ENCODE measurements at regions not wholly inside any gene's neighbourhood (a gene's known extent, or its start where the extent isn't known, plus 50 kb on each side); places are given as distances from the start of the nearest gene placed in this dataset.

- Mint-ChIP-seq H3K4me3 (no peak overlapping the region), H3K27me3 (peaks cover 0 to 2% of the 10 kb centered on the region in 2 donors), H3K27ac (no peak overlapping the region), H3K4me1 (ENCODE audit: low read depth in 2 of 2) (no peaks in the 10 kb centered on the region), H3K36me3 (no peaks in the 10 kb centered on the region), H3K9me3 (peaks cover 3% of the 10 kb centered on the region)
- ATAC-seq (no peak), DNase-seq (ENCODE audit: low spot score) (no peak)
These were observed 427.9 kb upstream of the SPANXN1 start for GRCh38 chrX:144819406-144819805.

DNA sequence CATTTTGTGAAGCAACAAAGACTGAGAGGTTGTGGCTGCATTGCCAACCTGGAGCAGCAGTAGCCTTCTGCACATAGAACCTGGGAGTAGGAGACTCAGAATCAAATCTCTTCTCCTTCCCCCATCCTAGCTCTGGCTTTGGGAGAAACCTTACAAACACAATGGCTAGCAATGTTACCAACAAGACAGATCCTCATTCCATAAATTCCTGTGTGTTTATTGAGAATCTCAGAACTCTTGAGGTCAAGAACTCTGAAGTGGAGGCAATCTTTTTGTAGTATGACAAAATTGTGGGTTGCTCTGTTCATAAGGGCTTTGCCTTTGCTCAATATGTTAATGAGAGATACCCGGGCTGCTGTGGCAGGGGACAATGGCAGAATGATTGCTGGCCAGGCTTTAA, 406.7 kb upstream of the SPANXN1 start:
- Mint-ChIP-seq H3K9me3 (peaks cover 9% of the 10 kb centered on the region), H3K36me3 (peaks cover 5% of the 10 kb centered on the region), H3K27me3 (no peaks in the 10 kb centered on the region), H3K27ac (no peak overlapping the region), H3K4me3 (no peak overlapping the region), H3K4me1 (ENCODE audit: low read depth in 2 of 2) (no peaks in the 10 kb centered on the region)
- no peak for DNase-seq (ENCODE audit: low spot score)
- ATAC-seq: no peak

- H3K27ac Mint-ChIP-seq: no peak overlapping the region
- DNase-seq (ENCODE audit: low spot score) (no peak), ATAC-seq (peak in 1 of 2 donors; percentile 63)
- H3K4me1 Mint-ChIP-seq (ENCODE audit: low read depth in 2 of 2): peaks cover 0 to 4% of the 10 kb centered on the region in 2 donors
- H3K4me3 Mint-ChIP-seq: no peak overlapping the region
- peaks cover 8% of the 10 kb centered on the region for H3K9me3 Mint-ChIP-seq
- peaks cover 0 to 3% of the 10 kb centered on the region in 2 donors for H3K27me3 Mint-ChIP-seq
- H3K36me3 Mint-ChIP-seq: peaks cover 6% of the 10 kb centered on the region
These were observed 398.2 kb upstream of the SPANXN1 start for GRCh38 chrX:144849141-144849540.

DNA sequence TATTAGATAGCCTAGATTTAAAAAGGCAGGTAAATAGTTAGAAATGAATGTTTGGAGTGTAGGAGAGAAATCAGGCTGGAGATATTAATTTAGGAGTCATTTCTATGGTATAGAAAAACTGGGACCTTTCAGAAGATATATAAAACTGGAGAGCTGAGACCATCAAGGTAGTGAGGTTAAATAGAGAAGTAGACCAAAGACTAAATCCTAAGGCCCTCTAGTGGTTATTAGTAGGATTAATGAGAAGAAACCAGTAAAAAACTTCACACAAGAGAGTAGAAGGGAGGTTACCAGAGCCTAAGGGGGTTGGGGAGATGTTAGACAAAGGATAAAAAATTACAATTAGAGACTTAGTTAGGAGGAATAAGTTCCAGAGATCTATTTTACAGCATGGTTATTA, 351.0 kb upstream of the SPANXN1 start:
- no peaks in the 10 kb centered on the region for H3K27me3 Mint-ChIP-seq
- no peak for DNase-seq (ENCODE audit: low spot score)
- no peak for ATAC-seq
- peaks cover 5% of the 10 kb centered on the region for H3K36me3 Mint-ChIP-seq
- no peaks in the 10 kb centered on the region for H3K4me1 Mint-ChIP-seq (ENCODE audit: low read depth in 2 of 2)
- no peak overlapping the region for H3K27ac Mint-ChIP-seq
- peaks cover 7% of the 10 kb centered on the region for H3K9me3 Mint-ChIP-seq
- no peak overlapping the region for H3K4me3 Mint-ChIP-seq

DNA sequence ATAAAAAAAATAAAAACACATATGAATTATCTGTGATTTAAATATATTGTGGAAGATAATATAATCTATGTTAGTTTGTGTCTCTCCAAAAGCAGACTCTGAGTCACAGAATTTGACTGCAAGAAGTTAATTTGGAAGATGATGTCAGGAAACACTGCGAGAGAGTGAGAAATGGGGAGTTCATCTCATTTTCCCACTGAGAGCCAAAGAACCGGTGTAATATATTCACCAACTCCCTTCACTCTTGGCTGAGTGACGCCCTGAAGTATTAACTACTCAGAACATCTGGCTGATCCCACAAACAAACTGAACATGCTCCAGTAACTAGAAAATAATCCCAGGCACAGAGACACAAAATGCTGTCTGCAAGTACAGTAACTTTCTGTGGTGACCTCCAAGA, 345.8 kb upstream of the SPANXN1 start:
- H3K9me3 Mint-ChIP-seq: no peaks in the 10 kb centered on the region
- no peak overlapping the region for H3K27ac Mint-ChIP-seq
- no peak overlapping the region for H3K4me3 Mint-ChIP-seq
- DNase-seq (ENCODE audit: low spot score): no peak
- H3K4me1 Mint-ChIP-seq (ENCODE audit: low read depth in 2 of 2): no peaks in the 10 kb centered on the region
- H3K36me3 Mint-ChIP-seq: peaks cover 5% of the 10 kb centered on the region
- no peak for ATAC-seq
- no peaks in the 10 kb centered on the region for H3K27me3 Mint-ChIP-seq

DNA sequence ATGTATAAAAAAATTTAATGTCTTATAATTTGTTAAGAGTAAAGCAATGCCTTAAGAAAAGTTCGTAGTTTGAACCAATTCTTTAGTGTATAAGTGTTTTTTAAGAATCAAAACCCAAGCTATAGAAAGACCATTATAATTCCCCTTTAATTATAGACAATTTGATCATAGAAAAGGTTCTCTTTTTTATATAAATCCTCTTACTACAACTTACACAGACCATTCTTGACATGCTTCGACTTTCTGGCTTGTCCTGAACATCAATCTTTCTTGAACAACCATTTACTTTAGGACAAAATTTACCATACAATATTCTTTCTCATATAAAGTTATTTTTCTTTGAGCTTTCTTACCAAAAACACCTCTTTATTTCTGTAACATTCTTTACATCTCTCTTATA, 330.5 kb upstream of the SPANXN1 start:
- H3K4me1 Mint-ChIP-seq (ENCODE audit: low read depth in 2 of 2): no peaks in the 10 kb centered on the region
- H3K9me3 Mint-ChIP-seq: no peaks in the 10 kb centered on the region
- no peaks in the 10 kb centered on the region for H3K36me3 Mint-ChIP-seq
- H3K27ac Mint-ChIP-seq: no peak overlapping the region
- DNase-seq (ENCODE audit: low spot score) (no peak), ATAC-seq (no peak)
- H3K27me3 Mint-ChIP-seq: no peaks in the 10 kb centered on the region
- H3K4me3 Mint-ChIP-seq: no peak overlapping the region

DNA sequence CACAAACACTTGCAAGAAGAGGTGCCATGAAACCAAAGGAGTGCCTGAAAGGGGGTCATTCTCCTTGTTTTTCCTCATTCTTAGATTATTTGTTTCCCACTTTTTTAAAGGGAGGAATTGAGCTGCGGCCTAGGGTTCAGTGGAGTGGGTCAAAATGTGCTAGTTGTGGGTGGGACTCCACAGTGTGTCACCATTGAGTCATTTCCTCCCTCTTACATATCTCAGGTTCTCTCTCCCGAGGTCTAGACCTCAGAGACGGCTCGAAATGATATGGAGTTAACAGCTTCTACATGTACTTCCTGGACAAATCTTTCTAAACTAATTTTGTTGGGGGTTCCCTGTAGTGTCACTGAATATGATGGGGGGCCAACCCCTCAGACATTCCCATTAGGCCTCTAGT, 328.4 kb upstream of the SPANXN1 start:
- H3K9me3 Mint-ChIP-seq: peaks cover 3% of the 10 kb centered on the region
- ATAC-seq: no peak
- no peaks in the 10 kb centered on the region for H3K27me3 Mint-ChIP-seq
- H3K4me1 Mint-ChIP-seq (ENCODE audit: low read depth in 2 of 2): no peaks in the 10 kb centered on the region
- H3K36me3 Mint-ChIP-seq: no peaks in the 10 kb centered on the region
- H3K4me3 Mint-ChIP-seq: no peak overlapping the region
- DNase-seq (ENCODE audit: low spot score): no peak
- no peak overlapping the region for H3K27ac Mint-ChIP-seq

DNA sequence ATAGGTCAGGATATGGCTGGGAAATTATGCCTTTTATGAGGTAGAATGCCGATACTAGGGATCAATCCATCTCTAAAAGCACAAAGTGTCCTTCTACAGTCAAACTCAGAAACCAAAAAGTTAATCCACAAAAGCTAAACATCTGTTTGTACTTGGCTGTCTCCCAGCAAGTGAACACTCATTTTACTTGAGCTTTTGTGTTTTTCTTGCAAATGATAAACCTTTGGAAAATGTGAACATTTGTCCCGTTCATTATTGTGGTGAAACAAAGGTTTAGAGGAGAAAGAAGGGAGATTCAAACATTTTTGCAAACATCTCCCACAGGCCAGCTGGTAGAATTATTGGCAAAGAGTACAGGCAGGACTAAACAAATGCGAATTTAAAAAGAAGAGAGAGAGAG, 300.6 kb upstream of the SPANXN1 start:
- no peak for ATAC-seq
- H3K27ac Mint-ChIP-seq: no peak overlapping the region
- no peaks in the 10 kb centered on the region for H3K27me3 Mint-ChIP-seq
- H3K4me3 Mint-ChIP-seq: no peak overlapping the region
- no peaks in the 10 kb centered on the region for H3K4me1 Mint-ChIP-seq (ENCODE audit: low read depth in 2 of 2)
- DNase-seq (ENCODE audit: low spot score): no peak
- H3K36me3 Mint-ChIP-seq: no peaks in the 10 kb centered on the region
- H3K9me3 Mint-ChIP-seq: peaks cover 2% of the 10 kb centered on the region

All from natural killer cell treated with Interleukin-12 subunit alpha and Interleukin-12 subunit beta and Interleukin-15 and Interleukin-18, amount 100 ng/mL, for 72 hours (primary cell).